Mesenchymal stem cell (in vitro differentiated cells and primary cell): ENCODE measurements at regions not wholly inside any gene's neighbourhood (a gene's known extent, or its start where the extent isn't known, plus 50 kb on each side); places are given as distances from the start of the nearest gene placed in this dataset.

Experiments
- DNase-seq: peaks from one replicate; pipeline ENCODE4 v3.0.0-alpha.2; 2013
- H2AFZ ChIP-seq: one replicate; pipeline ENCODE4 v1.6.1; 2013; ENCODE audit warnings: low read depth, mild to moderate bottlenecking, control low read depth, inconsistent platforms, low read length, moderate library complexity
- H2AK5ac ChIP-seq: 2 replicates; pipeline ENCODE4 v1.6.1; 2013; ENCODE audit warnings: low read length, moderate library complexity, mild to moderate bottlenecking, inconsistent platforms; ENCODE audit not compliant: severe bottlenecking
- H2BK120ac ChIP-seq: one replicate; pipeline ENCODE4 v1.6.1; 2013; ENCODE audit warnings: low read depth, mild to moderate bottlenecking, inconsistent platforms, low read length, moderate library complexity
- H2BK12ac ChIP-seq, 2 experiments: one replicate each; pipeline ENCODE4 v1.6.1; 2013; ENCODE audit warnings: inconsistent platforms in 2 of 2, low read length in 2 of 2, mild to moderate bottlenecking in 2 of 2, moderate library complexity in 2 of 2, control low read depth in 1 of 2
- H2BK15ac ChIP-seq: one replicate; pipeline ENCODE4 v1.6.1; 2013; ENCODE audit warnings: mild to moderate bottlenecking, low read depth, inconsistent platforms; ENCODE audit not compliant: poor library complexity, severe bottlenecking
- H2BK5ac ChIP-seq: 2 replicates; pipeline ENCODE4 v1.6.1; 2013; ENCODE audit warnings: low read depth, mild to moderate bottlenecking, low read length, control low read depth, inconsistent platforms; ENCODE audit not compliant: poor library complexity, severe bottlenecking
- H3K14ac ChIP-seq, 2 experiments: one replicate each; pipeline ENCODE4 v1.6.1; 2013; ENCODE audit warnings: inconsistent platforms in 2 of 2, low read length in 2 of 2, control low read depth in 1 of 2, mild to moderate bottlenecking in 1 of 2, moderate library complexity in 1 of 2
- H3K18ac ChIP-seq, 2 experiments: one replicate each; pipeline ENCODE4 v1.6.1; 2013; ENCODE audit warnings: inconsistent platforms in 2 of 2, low read length in 2 of 2, control low read depth in 1 of 2, low read depth in 1 of 2, mild to moderate bottlenecking in 1 of 2
- H3K23ac ChIP-seq, 2 experiments: one replicate each; pipeline ENCODE4 v1.6.1; 2013; ENCODE audit warnings: inconsistent platforms in 2 of 2, low read length in 2 of 2, mild to moderate bottlenecking in 2 of 2, moderate library complexity in 2 of 2, control low read depth in 1 of 2
- H3K27ac ChIP-seq: 2 replicates; pipeline ENCODE4 v1.5.1; 2013; ENCODE audit warnings: mild to moderate bottlenecking, moderate library complexity, low read length, control low read depth, inconsistent platforms; ENCODE audit not compliant: poor library complexity, severe bottlenecking
- H3K27me3 ChIP-seq, 2 experiments: 2 replicates each; pipeline versions ENCODE4 v1.6.1 to v1.7.0; 2013; ENCODE audit warnings: low read length in 2 of 2, mild to moderate bottlenecking in 2 of 2, moderate library complexity in 2 of 2, control low read depth in 1 of 2, inconsistent platforms in 1 of 2; ENCODE audit not compliant: control insufficient read depth in 1 of 2, insufficient read depth in 1 of 2
- H3K36me3 ChIP-seq, 2 experiments: 2 replicates each; pipeline versions ENCODE4 v1.6.1 to v1.7.0; 2013; ENCODE audit warnings: low read length in 2 of 2, control low read depth in 1 of 2, inconsistent platforms in 1 of 2, low read depth in 1 of 2, mild to moderate bottlenecking in 1 of 2; ENCODE audit not compliant: insufficient read depth in 2 of 2, control insufficient read depth in 1 of 2
- H3K4ac ChIP-seq, 2 experiments: one replicate each; pipeline ENCODE4 v1.6.1; 2013; ENCODE audit warnings: inconsistent platforms in 2 of 2, low read length in 2 of 2, mild to moderate bottlenecking in 2 of 2, moderate library complexity in 2 of 2, control low read depth in 1 of 2, low read depth in 1 of 2
- H3K4me1 ChIP-seq: 2 replicates; pipeline ENCODE4 v1.6.1; 2013; ENCODE audit warnings: low read depth, low read length, control low read depth; ENCODE audit not compliant: control insufficient read depth, insufficient read depth
- H3K4me2 ChIP-seq: 2 replicates; pipeline ENCODE4 v1.6.1; 2013; ENCODE audit warnings: low read length, mild to moderate bottlenecking, inconsistent platforms; ENCODE audit not compliant: poor library complexity, severe bottlenecking
- H3K4me3 ChIP-seq, 2 experiments: 2 replicates each; pipeline versions ENCODE4 v1.5.1 to v1.7.0; 2013; ENCODE audit warnings: low read length in 2 of 2, mild to moderate bottlenecking in 2 of 2, control low read depth in 1 of 2, low read depth in 1 of 2; ENCODE audit not compliant: insufficient read depth in 1 of 2
- H3K79me1 ChIP-seq: replicated peaks from 2 replicates; pipeline ENCODE4 v1.6.1; 2013; ENCODE audit warnings: mild to moderate bottlenecking, control low read depth, low read length, inconsistent platforms; ENCODE audit not compliant: poor library complexity, severe bottlenecking
- H3K9ac ChIP-seq: 2 replicates; pipeline ENCODE4 v1.7.0; 2013; ENCODE audit warnings: mild to moderate bottlenecking, low read length, moderate library complexity
- H3K9me3 ChIP-seq: 2 replicates; pipeline ENCODE4 v1.7.0; 2013; ENCODE audit warnings: mild to moderate bottlenecking, low read length; ENCODE audit not compliant: control insufficient read depth
- H4K8ac ChIP-seq: one replicate; pipeline ENCODE4 v1.6.1; 2013; ENCODE audit warnings: inconsistent platforms, mild to moderate bottlenecking, low read length, moderate library complexity
- H4K91ac ChIP-seq: one replicate; pipeline ENCODE4 v1.6.1; 2013; ENCODE audit warnings: mild to moderate bottlenecking, low read length, inconsistent platforms
- WGBS: methylation state at CpG from one replicate; pipeline ENCODE4 v1.1.7; 2013; ENCODE audit warnings: mixed read lengths; 5-methylcytosine and 5-hydroxymethylcytosine counted together

GRCh38 chr19:32238076-32238475 lies 107.3 kb upstream of the ZNF507 start:
- Histone ChIP-seq H3K9ac (no peak overlapping the region), H3K9me3 (no peaks in the 10 kb centered on the region), H3K79me1 (no peaks in the 10 kb centered on the region), H3K4ac (no peak overlapping the region), H3K4me1 (no peaks in the 10 kb centered on the region), H2BK120ac (no peak overlapping the region), H2BK12ac (no peak overlapping the region), H4K91ac (no peak overlapping the region), H3K18ac (no peak overlapping the region), H3K23ac (no peak overlapping the region), H3K27ac (no peak overlapping the region), H4K8ac (no peak overlapping the region), H2AK5ac (no peak overlapping the region), H3K27me3 (peaks cover 0 to 17% of the 10 kb centered on the region in 2 experiments), H3K4me2 (no peak overlapping the region), H2BK5ac (no peak overlapping the region), H2AFZ (no peak overlapping the region), H3K14ac (no peak overlapping the region), H3K36me3 (no peaks in the 10 kb centered on the region), H2BK15ac (no peak overlapping the region), H3K4me3 (no peak overlapping the region)
- DNase-seq, result no peak
- no CpG with 5 or more reads among the region's 1 CpG for WGBS

GRCh38 chr19:32240316-32240715 lies 105.1 kb upstream of the ZNF507 start:
- H2AFZ ChIP-seq, result no peak overlapping the region
- no peak overlapping the region for H2AK5ac ChIP-seq
- no peak overlapping the region for H2BK120ac ChIP-seq
- H4K91ac ChIP-seq, result no peak overlapping the region
- H3K23ac ChIP-seq, result no peak overlapping the region
- no peak overlapping the region for H2BK15ac ChIP-seq
- no peak overlapping the region for H3K4me2 ChIP-seq
- H3K4me1 ChIP-seq, result no peaks in the 10 kb centered on the region
- no peak overlapping the region for H2BK5ac ChIP-seq
- no peak overlapping the region for H3K4ac ChIP-seq
- no peaks in the 10 kb centered on the region for H3K79me1 ChIP-seq
- no peak overlapping the region for H3K14ac ChIP-seq
- H3K27ac ChIP-seq, result no peak overlapping the region
- no peak overlapping the region for H3K4me3 ChIP-seq
- H3K18ac ChIP-seq, result no peak overlapping the region
- H3K27me3 ChIP-seq, result peaks cover 0 to 19% of the 10 kb centered on the region in 2 experiments
- H4K8ac ChIP-seq, result no peak overlapping the region
- no peak overlapping the region for H3K9ac ChIP-seq
- no peak overlapping the region for H2BK12ac ChIP-seq
- WGBS, result 94% methylated on average over 7 of the region's 7 CpGs
- no peaks in the 10 kb centered on the region for H3K36me3 ChIP-seq
- H3K9me3 ChIP-seq, result no peaks in the 10 kb centered on the region
- DNase-seq, result no peak

- Histone ChIP-seq H3K27ac (no peak overlapping the region), H3K14ac (no peak overlapping the region), H2BK15ac (no peak overlapping the region), H3K9me3 (no peaks in the 10 kb centered on the region), H3K36me3 (no peaks in the 10 kb centered on the region), H2BK120ac (no peak overlapping the region), H3K4me1 (no peaks in the 10 kb centered on the region), H4K8ac (no peak overlapping the region), H3K23ac (no peak overlapping the region), H3K18ac (no peak overlapping the region), H2BK5ac (no peak overlapping the region), H2AK5ac (no peak overlapping the region), H2AFZ (no peak overlapping the region), H3K9ac (no peak overlapping the region), H3K27me3 (peaks cover 0 to 13% of the 10 kb centered on the region in 2 experiments), H3K4ac (no peak overlapping the region), H3K4me3 (no peak overlapping the region), H4K91ac (no peak overlapping the region), H3K79me1 (no peaks in the 10 kb centered on the region), H2BK12ac (no peak overlapping the region), H3K4me2 (no peak overlapping the region)
- no peak for DNase-seq
- WGBS, result 84% methylated on average over 8 of the region's 8 CpGs
Observed at GRCh38 chr19:32241306-32241705, 104.1 kb upstream of the ZNF507 start.

- Histone ChIP-seq H3K79me1 (no peaks in the 10 kb centered on the region), H3K23ac (no peak overlapping the region), H2BK120ac (no peak overlapping the region)
Observed at GRCh38 chr19:32241932-32242710, 103.3 kb upstream of the ZNF507 start.

More at GRCh38 chr19:32241932-32242710, 103.3 kb upstream of the ZNF507 start:
- no peaks in the 10 kb centered on the region for H3K4me1 ChIP-seq
- H3K36me3 ChIP-seq, result no peaks in the 10 kb centered on the region
- no peak for DNase-seq
- no peak overlapping the region for H2BK5ac ChIP-seq
- no peak overlapping the region for H2BK12ac ChIP-seq
- no peaks in the 10 kb centered on the region for H3K9me3 ChIP-seq
- no peak overlapping the region for H2AK5ac ChIP-seq
- peaks cover 0 to 14% of the 10 kb centered on the region in 2 experiments for H3K27me3 ChIP-seq
- no peak overlapping the region for H4K8ac ChIP-seq
- H2AFZ ChIP-seq, result no peak overlapping the region
- no peak overlapping the region for H3K27ac ChIP-seq
- H2BK15ac ChIP-seq, result no peak overlapping the region
- WGBS, result 88% methylated on average over 15 of the region's 21 CpGs
- H3K9ac ChIP-seq, result no peak overlapping the region
- no peak overlapping the region for H3K14ac ChIP-seq
- no peak overlapping the region for H3K4me2 ChIP-seq
- H3K18ac ChIP-seq, result no peak overlapping the region
- H4K91ac ChIP-seq, result no peak overlapping the region
- H3K4me3 ChIP-seq, result no peak overlapping the region
- no peak overlapping the region for H3K4ac ChIP-seq
